Neural cell (in vitro differentiated cells): ENCODE measurements at regions not wholly inside any gene's neighbourhood (a gene's known extent, or its start where the extent isn't known, plus 50 kb on each side); places are given as distances from the start of the nearest gene placed in this dataset.

ENCODE experiments used
- EZH2 ChIP-seq: fragments of 200-600, 300-800 bp; shearing (Covaris generic), sonication (generic); IDR thresholded peaks from 2 replicates; pipeline ENCODE4 v1.6.1; 2014; ENCODE audit warnings: antibody characterized with exemption, low read length, borderline replicate concordance, mild to moderate bottlenecking; ENCODE audit not compliant: insufficient read depth, poor library complexity, severe bottlenecking
- TAF1 ChIP-seq: IDR thresholded peaks from 2 replicates; pipeline ENCODE4 v1.6.1; 2012; ENCODE audit warnings: low read depth
- TF ChIP-seq, protein P1 (sequence below): fragments of 450-650 bp; IDR thresholded peaks from 2 replicates; pipeline ENCODE4 v1.5.1; 2014; ENCODE audit warnings: antibody characterized with exemption, mild to moderate bottlenecking, moderate library complexity; ENCODE audit not compliant: poor library complexity, severe bottlenecking

DNA sequence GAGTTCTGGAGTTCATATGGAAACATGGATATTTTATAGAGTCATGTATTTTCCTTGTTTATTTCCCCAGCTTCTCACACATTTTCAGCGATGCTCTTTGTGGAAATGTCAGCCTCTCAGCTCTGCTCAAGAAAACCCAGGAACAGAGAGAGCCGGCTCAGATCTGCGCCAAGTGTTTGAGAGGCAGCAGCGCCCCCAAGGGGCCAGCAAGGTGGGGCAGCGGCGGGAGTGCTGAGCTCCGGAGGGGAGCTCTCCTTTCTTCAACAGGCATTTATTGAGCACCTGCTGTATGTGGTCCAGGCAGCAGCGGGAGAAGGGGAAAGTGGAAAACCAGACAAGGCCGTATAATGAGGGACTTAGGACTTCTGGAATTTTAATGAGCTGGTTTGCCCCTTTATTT lies 421.1 kb upstream of the C16orf82 start:
- TF ChIP-seq, protein P1, sequence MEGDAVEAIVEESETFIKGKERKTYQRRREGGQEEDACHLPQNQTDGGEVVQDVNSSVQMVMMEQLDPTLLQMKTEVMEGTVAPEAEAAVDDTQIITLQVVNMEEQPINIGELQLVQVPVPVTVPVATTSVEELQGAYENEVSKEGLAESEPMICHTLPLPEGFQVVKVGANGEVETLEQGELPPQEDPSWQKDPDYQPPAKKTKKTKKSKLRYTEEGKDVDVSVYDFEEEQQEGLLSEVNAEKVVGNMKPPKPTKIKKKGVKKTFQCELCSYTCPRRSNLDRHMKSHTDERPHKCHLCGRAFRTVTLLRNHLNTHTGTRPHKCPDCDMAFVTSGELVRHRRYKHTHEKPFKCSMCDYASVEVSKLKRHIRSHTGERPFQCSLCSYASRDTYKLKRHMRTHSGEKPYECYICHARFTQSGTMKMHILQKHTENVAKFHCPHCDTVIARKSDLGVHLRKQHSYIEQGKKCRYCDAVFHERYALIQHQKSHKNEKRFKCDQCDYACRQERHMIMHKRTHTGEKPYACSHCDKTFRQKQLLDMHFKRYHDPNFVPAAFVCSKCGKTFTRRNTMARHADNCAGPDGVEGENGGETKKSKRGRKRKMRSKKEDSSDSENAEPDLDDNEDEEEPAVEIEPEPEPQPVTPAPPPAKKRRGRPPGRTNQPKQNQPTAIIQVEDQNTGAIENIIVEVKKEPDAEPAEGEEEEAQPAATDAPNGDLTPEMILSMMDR: peak; percentile 52
- TF ChIP-seq TAF1: no peak
- no peak for TF ChIP-seq EZH2
